ENCODE measurements at regions not wholly inside any gene's neighbourhood (a gene's known extent, or its start where the extent isn't known, plus 50 kb on each side); places are given as distances from the start of the nearest gene placed in this dataset.

GRCh38 chr4:154049457-154050181 lies 260.7 kb upstream of the SFRP2 start:
- Histone ChIP-seq H2AFZ (ENCODE audit: insufficient read depth, low read depth, low read length, poor library complexity, severe bottlenecking) (no peak overlapping the region), H4K20me1 (ENCODE audit: control insufficient read depth, insufficient read depth, low read length, poor library complexity, severe bottlenecking) (no peaks in the 10 kb centered on the region), H3K9me3 (ENCODE audit: control extremely low read depth in 1 of 3, control insufficient read depth in 2 of 3, insufficient read depth in 1 of 3, low read length in 2 of 3) (peaks cover 2 to 13% (median 2%) of the 10 kb centered on the region in 3 donors), H3K36me3 (replicated peaks in 1 of 2; ENCODE audit: control extremely low read depth in 1 of 2, control insufficient read depth in 1 of 2, extremely low read depth in 1 of 2, insufficient read depth in 2 of 2, low read length in 1 of 2) (no peaks in the 10 kb centered on the region), H3K4me1 (ENCODE audit: control insufficient read depth in 2 of 2, insufficient read depth in 2 of 2, low read length in 2 of 2) (no peaks in the 10 kb centered on the region), H3K79me2 (ENCODE audit: control insufficient read depth, insufficient read depth, low read length) (no peaks in the 10 kb centered on the region), H3K4me2 (replicated peaks; ENCODE audit: low read depth, low read length, poor library complexity, severe bottlenecking) (no peak overlapping the region), H3K27me3 (replicated peaks in 1 of 4; ENCODE audit: control extremely low read depth in 1 of 4, control insufficient read depth in 3 of 4, insufficient read depth in 4 of 4, low read length in 3 of 4) (no peaks in the 10 kb centered on the region), H3K4me3 (ENCODE audit: control extremely low read depth in 1 of 5, extremely low read depth in 1 of 5, insufficient read depth in 1 of 5, low read depth in 2 of 5, low read length in 4 of 5) (no peak overlapping the region), H3K9ac (ENCODE audit: low read length) (no peak overlapping the region), H3K27ac (ENCODE audit: low read length in 2 of 2) (no peak overlapping the region)
- ATAC-seq (ENCODE audit: low read depth), result no peak
- Mint-ChIP-seq H3K4me1 (no peaks in the 10 kb centered on the region), H3K9me3 (ENCODE audit: insufficient read depth) (peaks cover 10% of the 10 kb centered on the region), H3K4me3 (no peak overlapping the region), H3K27ac (no peak overlapping the region), H3K27me3 (no peaks in the 10 kb centered on the region)
- CTCF ChIA-PET, result no interaction called here
- no peak for TF ChIP-seq CTCF (IDR thresholded peaks at IDR 0.05)
- POLR2A ChIA-PET, result no interaction called here
- no peak for DNase-seq
- intact Hi-C loops (cut with micrococcal nuclease), result no loop called here
- WGBS (ENCODE audit: insufficient coverage), result 100% methylated on average over 1 of the region's 6 CpGs

GRCh38 chr4:154047733-154048132 lies 258.9 kb upstream of the SFRP2 start:
- H3K27me3 ChIP-seq (replicated peaks in 1 of 4; ENCODE audit: control extremely low read depth in 1 of 4, control insufficient read depth in 3 of 4, insufficient read depth in 4 of 4, low read length in 3 of 4), result no peaks in the 10 kb centered on the region
- DNase-seq (no peak), ATAC-seq (ENCODE audit: low read depth) (no peak)
- no peaks in the 10 kb centered on the region for H3K36me3 ChIP-seq (replicated peaks in 1 of 2; ENCODE audit: control extremely low read depth in 1 of 2, control insufficient read depth in 1 of 2, extremely low read depth in 1 of 2, insufficient read depth in 2 of 2, low read length in 1 of 2)
- H3K9me3 ChIP-seq (ENCODE audit: control extremely low read depth in 1 of 3, control insufficient read depth in 2 of 3, insufficient read depth in 1 of 3, low read length in 2 of 3), result no peaks in the 10 kb centered on the region
- H3K4me2 ChIP-seq (replicated peaks; ENCODE audit: low read depth, low read length, poor library complexity, severe bottlenecking), result no peak overlapping the region
- TF ChIP-seq CTCF (IDR thresholded peaks at IDR 0.05) (no peak), EZH2 (IDR thresholded peaks at IDR 0.05; ENCODE audit: borderline replicate concordance, insufficient read depth, low read depth, low read length, poor library complexity, severe bottlenecking) (no peak)
- H3K9ac ChIP-seq (ENCODE audit: low read length), result no peak overlapping the region
- no peak overlapping the region for H3K27ac ChIP-seq (ENCODE audit: low read length in 2 of 2)
- intact Hi-C loops (cut with micrococcal nuclease), result no loop called here
- WGBS (ENCODE audit: insufficient coverage), result 71% methylated on average over 1 of the region's 1 CpG
- POLR2A ChIA-PET, result no interaction called here
- no peak overlapping the region for H3K4me3 ChIP-seq (ENCODE audit: control extremely low read depth in 1 of 5, extremely low read depth in 1 of 5, insufficient read depth in 1 of 5, low read depth in 2 of 5, low read length in 4 of 5)
- no peak overlapping the region for H3K4me3 Mint-ChIP-seq
- no peaks in the 10 kb centered on the region for H3K4me1 ChIP-seq (ENCODE audit: control insufficient read depth in 2 of 2, insufficient read depth in 2 of 2, low read length in 2 of 2)
- H3K27ac Mint-ChIP-seq, result no peak overlapping the region
- CTCF ChIA-PET, result no interaction called here
- no peaks in the 10 kb centered on the region for H3K79me2 ChIP-seq (ENCODE audit: control insufficient read depth, insufficient read depth, low read length)
- no peaks in the 10 kb centered on the region for H3K4me1 Mint-ChIP-seq
- peaks cover 4% of the 10 kb centered on the region for H3K9me3 Mint-ChIP-seq (ENCODE audit: insufficient read depth)
- no peak overlapping the region for H2AFZ ChIP-seq (ENCODE audit: insufficient read depth, low read depth, low read length, poor library complexity, severe bottlenecking)
- no peaks in the 10 kb centered on the region for H3K27me3 Mint-ChIP-seq
- H4K20me1 ChIP-seq (ENCODE audit: control insufficient read depth, insufficient read depth, low read length, poor library complexity, severe bottlenecking), result no peaks in the 10 kb centered on the region
